ENCODE measurements at regions not wholly inside any gene's neighbourhood (a gene's known extent, or its start where the extent isn't known, plus 50 kb on each side); places are given as distances from the start of the nearest gene placed in this dataset.
A peak's percentile ranks its signal among the peaks of the same experiment; 100 is the strongest.

- H3F3A ChIP-seq (replicated peaks; ENCODE audit: insufficient read depth): no peaks in the 10 kb centered on the region
- 0 out of 2 replicates have a peak, but pooled peaks have one; percentile 10 for TF ChIP-seq RAD21 (IDR thresholded peaks at IDR 0.05; ENCODE audit: low read length)
- TF ChIP-seq, protein P1, sequence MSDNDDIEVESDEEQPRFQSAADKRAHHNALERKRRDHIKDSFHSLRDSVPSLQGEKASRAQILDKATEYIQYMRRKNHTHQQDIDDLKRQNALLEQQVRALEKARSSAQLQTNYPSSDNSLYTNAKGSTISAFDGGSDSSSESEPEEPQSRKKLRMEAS (IDR thresholded peaks at IDR 0.05; ENCODE audit: low read depth): no peak
- H3K79me2 ChIP-seq (ENCODE audit: insufficient read depth): no peaks in the 10 kb centered on the region
- 73% methylated on average over 10 of the region's 16 CpGs for WGBS (ENCODE audit: low lambda C conversion rate)
- no peak overlapping the region for H3K27ac ChIP-seq (ENCODE audit: low read depth in 2 of 2, low read length in 1 of 2)
- no peak overlapping the region for H3K4me2 ChIP-seq
- H3K4me1 ChIP-seq (ENCODE audit: control insufficient read depth in 1 of 2, insufficient read depth in 2 of 2, low read depth in 1 of 2, low read length in 1 of 2): peaks cover 0 to 36% of the 10 kb centered on the region in 2 experiments; a peak in 2 of 4 replicates
- ChIA-PET CTCF (interaction anchor here (1.0 to 1.8 kb wide), 4 partner anchors 9 to 130 kb away, joined by 3 to 8 read pairs (median 3); no protein-coding TSS in a partner anchor), POLR2A (no interaction called here)
- H4K20me1 ChIP-seq (ENCODE audit: insufficient read depth): no peaks in the 10 kb centered on the region
- H3K9me2 ChIP-seq: no peaks in the 10 kb centered on the region
- no peak overlapping the region for H2AFZ ChIP-seq (ENCODE audit: low read depth)
- DNase-seq: no peak
- no peak overlapping the region for H3K4me3 ChIP-seq (ENCODE audit: low read depth in 2 of 2, low read length in 1 of 2)
- no peaks in the 10 kb centered on the region for H3K9me3 ChIP-seq
- H3K9ac ChIP-seq: no peak overlapping the region
- H3K36me3 ChIP-seq (replicated peaks in 1 of 2; ENCODE audit: control insufficient read depth in 1 of 2, insufficient read depth in 2 of 2, low read length in 1 of 2): no peaks in the 10 kb centered on the region
- H3K27me3 ChIP-seq (ENCODE audit: insufficient read depth): no peaks in the 10 kb centered on the region
These were observed 190.5 kb downstream of the URI1 start for GRCh38 chr19:30132343-30133075.

DNA sequence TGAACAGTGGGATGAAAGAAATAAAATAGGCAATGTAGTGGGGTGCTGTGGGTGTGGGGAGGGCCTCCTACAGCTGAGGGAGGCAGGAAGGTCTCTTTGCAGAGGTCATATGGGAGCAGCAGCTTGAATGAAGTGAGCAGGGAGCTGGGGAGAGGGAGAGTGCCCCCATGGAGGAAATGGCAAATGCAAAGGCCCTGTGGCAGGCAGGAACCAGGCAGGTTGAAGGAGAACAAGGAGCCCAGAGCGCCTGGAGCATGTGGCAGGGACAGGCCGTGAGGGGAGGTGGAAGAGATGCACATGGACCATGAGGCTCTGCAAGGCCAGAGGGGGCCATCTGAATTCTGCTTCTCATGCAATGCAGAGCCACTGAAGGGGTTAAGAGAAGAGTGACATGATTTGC lies 191.8 kb downstream of the URI1 start:
- Histone ChIP-seq H3K27me3 (ENCODE audit: insufficient read depth) (no peaks in the 10 kb centered on the region), H3K36me3 (replicated peaks in 1 of 2; ENCODE audit: control insufficient read depth in 1 of 2, insufficient read depth in 2 of 2, low read length in 1 of 2) (no peaks in the 10 kb centered on the region), H3K9me2 (no peaks in the 10 kb centered on the region), H3F3A (replicated peaks; ENCODE audit: insufficient read depth) (no peaks in the 10 kb centered on the region), H3K9me3 (no peaks in the 10 kb centered on the region), H3K4me3 (ENCODE audit: low read depth in 2 of 2, low read length in 1 of 2) (no peak overlapping the region), H3K4me2 (no peak overlapping the region), H3K9ac (no peak overlapping the region), H3K79me2 (ENCODE audit: insufficient read depth) (no peaks in the 10 kb centered on the region), H3K27ac (ENCODE audit: low read depth in 2 of 2, low read length in 1 of 2) (no peak overlapping the region), H4K20me1 (ENCODE audit: insufficient read depth) (no peaks in the 10 kb centered on the region), H3K4me1 (ENCODE audit: control insufficient read depth in 1 of 2, insufficient read depth in 2 of 2, low read depth in 1 of 2, low read length in 1 of 2) (peaks cover 0 to 36% of the 10 kb centered on the region in 2 experiments; a peak in 2 of 4 replicates), H2AFZ (ENCODE audit: low read depth) (no peak overlapping the region)
- 56% methylated on average over 2 of the region's 2 CpGs for WGBS (ENCODE audit: low lambda C conversion rate)
- TF ChIP-seq NRF1 (IDR thresholded peaks at IDR 0.05; ENCODE audit: low read depth, low read length) (no peak), TEAD4 (IDR thresholded peaks at IDR 0.05; ENCODE audit: borderline replicate concordance, insufficient read depth) (no peak), TCF12 (IDR thresholded peaks at IDR 0.05) (no peak), RXRA (IDR thresholded peaks at IDR 0.05; ENCODE audit: borderline replicate concordance, low read depth) (no peak), MXI1 (IDR thresholded peaks at IDR 0.05; ENCODE audit: low read depth, low read length) (no peak), MEF2A (IDR thresholded peaks at IDR 0.05; ENCODE audit: borderline replicate concordance, low read depth) (no peak), GATA2 (CRISPR knock-in tag; IDR thresholded peaks at IDR 0.05) (no peak), JUND (IDR thresholded peaks at IDR 0.05) (no peak), EP300 (IDR thresholded peaks at IDR 0.05; ENCODE audit: borderline replicate concordance in 1 of 2, low read depth in 1 of 2, low read length in 1 of 2) (no peak), TAF1 (IDR thresholded peaks at IDR 0.05; ENCODE audit: borderline replicate concordance, low read depth, low read length) (no peak), RCOR1 (IDR thresholded peaks at IDR 0.05; ENCODE audit: low read length) (no peak), CHD2 (IDR thresholded peaks at IDR 0.05; ENCODE audit: low read length, partially characterized antibody) (no peak), RFX5 (IDR thresholded peaks at IDR 0.05; ENCODE audit: low read length) (no peak)
- TF ChIP-seq, protein P2, sequence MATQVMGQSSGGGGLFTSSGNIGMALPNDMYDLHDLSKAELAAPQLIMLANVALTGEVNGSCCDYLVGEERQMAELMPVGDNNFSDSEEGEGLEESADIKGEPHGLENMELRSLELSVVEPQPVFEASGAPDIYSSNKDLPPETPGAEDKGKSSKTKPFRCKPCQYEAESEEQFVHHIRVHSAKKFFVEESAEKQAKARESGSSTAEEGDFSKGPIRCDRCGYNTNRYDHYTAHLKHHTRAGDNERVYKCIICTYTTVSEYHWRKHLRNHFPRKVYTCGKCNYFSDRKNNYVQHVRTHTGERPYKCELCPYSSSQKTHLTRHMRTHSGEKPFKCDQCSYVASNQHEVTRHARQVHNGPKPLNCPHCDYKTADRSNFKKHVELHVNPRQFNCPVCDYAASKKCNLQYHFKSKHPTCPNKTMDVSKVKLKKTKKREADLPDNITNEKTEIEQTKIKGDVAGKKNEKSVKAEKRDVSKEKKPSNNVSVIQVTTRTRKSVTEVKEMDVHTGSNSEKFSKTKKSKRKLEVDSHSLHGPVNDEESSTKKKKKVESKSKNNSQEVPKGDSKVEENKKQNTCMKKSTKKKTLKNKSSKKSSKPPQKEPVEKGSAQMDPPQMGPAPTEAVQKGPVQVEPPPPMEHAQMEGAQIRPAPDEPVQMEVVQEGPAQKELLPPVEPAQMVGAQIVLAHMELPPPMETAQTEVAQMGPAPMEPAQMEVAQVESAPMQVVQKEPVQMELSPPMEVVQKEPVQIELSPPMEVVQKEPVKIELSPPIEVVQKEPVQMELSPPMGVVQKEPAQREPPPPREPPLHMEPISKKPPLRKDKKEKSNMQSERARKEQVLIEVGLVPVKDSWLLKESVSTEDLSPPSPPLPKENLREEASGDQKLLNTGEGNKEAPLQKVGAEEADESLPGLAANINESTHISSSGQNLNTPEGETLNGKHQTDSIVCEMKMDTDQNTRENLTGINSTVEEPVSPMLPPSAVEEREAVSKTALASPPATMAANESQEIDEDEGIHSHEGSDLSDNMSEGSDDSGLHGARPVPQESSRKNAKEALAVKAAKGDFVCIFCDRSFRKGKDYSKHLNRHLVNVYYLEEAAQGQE (IDR thresholded peaks at IDR 0.05; ENCODE audit: low read depth, low read length): no peak
- TF ChIP-seq, protein P3, sequence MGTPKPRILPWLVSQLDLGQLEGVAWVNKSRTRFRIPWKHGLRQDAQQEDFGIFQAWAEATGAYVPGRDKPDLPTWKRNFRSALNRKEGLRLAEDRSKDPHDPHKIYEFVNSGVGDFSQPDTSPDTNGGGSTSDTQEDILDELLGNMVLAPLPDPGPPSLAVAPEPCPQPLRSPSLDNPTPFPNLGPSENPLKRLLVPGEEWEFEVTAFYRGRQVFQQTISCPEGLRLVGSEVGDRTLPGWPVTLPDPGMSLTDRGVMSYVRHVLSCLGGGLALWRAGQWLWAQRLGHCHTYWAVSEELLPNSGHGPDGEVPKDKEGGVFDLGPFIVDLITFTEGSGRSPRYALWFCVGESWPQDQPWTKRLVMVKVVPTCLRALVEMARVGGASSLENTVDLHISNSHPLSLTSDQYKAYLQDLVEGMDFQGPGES (IDR thresholded peaks at IDR 0.05; ENCODE audit: low read depth, low read length): no peak
- TF ChIP-seq, protein P4, sequence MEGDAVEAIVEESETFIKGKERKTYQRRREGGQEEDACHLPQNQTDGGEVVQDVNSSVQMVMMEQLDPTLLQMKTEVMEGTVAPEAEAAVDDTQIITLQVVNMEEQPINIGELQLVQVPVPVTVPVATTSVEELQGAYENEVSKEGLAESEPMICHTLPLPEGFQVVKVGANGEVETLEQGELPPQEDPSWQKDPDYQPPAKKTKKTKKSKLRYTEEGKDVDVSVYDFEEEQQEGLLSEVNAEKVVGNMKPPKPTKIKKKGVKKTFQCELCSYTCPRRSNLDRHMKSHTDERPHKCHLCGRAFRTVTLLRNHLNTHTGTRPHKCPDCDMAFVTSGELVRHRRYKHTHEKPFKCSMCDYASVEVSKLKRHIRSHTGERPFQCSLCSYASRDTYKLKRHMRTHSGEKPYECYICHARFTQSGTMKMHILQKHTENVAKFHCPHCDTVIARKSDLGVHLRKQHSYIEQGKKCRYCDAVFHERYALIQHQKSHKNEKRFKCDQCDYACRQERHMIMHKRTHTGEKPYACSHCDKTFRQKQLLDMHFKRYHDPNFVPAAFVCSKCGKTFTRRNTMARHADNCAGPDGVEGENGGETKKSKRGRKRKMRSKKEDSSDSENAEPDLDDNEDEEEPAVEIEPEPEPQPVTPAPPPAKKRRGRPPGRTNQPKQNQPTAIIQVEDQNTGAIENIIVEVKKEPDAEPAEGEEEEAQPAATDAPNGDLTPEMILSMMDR (IDR thresholded peaks at IDR 0.05): no peak
- ChIA-PET POLR2A (no interaction called here), CTCF (interaction anchor here (0.8 to 2.0 kb wide), 3 partner anchors 8 to 48 kb away, joined by 3 to 8 read pairs (median 5); no protein-coding TSS in a partner anchor)
- DNase-seq: no peak

Data from SK-N-SH (cell line).